HG03135 (cell line): ENCODE measurements at regions not wholly inside any gene's neighbourhood (a gene's known extent, or its start where the extent isn't known, plus 50 kb on each side); places are given as distances from the start of the nearest gene placed in this dataset.

Experiments
- ATAC-seq: cut with Tn5 transposase; IDR thresholded peaks from one replicate; pipeline ENCODE4 v1.9.1; 2021; ENCODE audit warnings: mild to moderate bottlenecking, moderate library complexity; ENCODE audit not compliant: unreplicated experiment

DNA sequence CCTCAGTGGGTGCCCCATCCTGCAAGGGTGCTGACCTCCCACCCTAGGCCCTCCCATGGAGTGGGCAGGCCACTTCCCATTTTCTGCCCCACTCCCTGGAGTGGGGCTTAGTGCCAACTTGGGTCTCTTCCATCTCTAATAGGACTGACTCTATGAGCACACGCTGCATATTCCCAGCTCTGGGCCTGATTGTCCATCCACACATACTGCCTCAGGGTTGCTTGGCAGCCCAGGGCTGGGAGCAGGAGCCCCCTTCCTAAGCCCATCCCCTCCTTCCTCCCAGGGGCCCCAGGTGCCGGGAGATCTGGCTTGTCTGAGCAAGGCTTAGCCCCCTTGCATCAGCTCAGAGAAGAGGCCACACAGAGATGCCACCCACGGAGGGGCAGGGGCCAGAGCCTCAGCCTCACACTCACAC lies 55.1 kb downstream of the PJA1 start:
- no peak for ATAC-seq

DNA sequence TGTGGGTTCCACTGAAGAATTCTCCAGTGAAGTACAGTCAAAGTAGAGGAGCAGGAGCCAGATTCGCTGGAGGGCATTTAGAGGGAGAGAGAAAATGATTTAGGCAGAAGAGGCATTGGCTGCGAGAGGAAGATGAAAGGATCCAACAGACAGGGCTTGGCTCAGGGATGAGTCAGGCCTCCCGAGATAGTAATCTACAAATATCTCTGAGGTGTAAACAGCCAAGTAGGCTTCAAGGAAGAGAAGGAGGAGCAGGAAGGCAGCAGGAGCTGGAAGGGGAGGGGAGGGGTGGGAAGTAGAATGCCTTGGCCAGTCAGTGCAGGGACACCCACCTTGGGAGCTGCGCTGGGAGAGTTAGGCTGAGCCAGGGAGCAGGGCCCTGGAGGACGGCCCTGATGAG lies 55.5 kb downstream of the PJA1 start:
- no peak for ATAC-seq

DNA sequence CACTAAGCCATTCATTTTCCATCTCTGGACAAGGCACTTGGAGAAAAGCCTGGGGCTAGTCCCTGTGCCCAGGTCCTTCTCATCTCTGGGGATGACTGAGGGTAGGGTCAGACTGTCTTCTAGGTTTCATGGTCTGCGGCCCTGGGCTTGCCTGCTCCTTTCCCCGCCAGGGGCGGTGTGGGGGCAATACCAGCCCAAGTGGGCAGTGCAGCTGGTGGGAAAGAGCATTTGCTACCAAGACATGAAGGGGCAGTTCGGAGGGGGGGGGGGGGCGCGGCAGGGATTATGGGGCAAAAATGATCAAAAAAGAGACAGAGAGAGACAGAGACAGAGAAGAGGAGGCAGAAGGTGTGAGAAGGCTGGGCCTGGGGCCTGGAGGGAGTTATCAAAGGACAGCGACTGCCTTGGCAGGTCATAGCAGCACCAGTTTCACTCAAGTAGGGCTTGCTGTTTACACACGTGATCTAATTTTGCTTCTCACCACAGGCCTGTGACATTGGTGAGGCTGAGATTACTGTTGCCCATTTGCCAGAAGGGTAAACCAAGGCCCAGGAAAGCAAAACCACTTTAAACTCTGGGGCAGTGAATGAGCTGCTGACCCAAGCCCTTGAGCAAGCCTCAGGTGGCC lies 56.1 kb downstream of the PJA1 start:
- ATAC-seq, result no peak

DNA sequence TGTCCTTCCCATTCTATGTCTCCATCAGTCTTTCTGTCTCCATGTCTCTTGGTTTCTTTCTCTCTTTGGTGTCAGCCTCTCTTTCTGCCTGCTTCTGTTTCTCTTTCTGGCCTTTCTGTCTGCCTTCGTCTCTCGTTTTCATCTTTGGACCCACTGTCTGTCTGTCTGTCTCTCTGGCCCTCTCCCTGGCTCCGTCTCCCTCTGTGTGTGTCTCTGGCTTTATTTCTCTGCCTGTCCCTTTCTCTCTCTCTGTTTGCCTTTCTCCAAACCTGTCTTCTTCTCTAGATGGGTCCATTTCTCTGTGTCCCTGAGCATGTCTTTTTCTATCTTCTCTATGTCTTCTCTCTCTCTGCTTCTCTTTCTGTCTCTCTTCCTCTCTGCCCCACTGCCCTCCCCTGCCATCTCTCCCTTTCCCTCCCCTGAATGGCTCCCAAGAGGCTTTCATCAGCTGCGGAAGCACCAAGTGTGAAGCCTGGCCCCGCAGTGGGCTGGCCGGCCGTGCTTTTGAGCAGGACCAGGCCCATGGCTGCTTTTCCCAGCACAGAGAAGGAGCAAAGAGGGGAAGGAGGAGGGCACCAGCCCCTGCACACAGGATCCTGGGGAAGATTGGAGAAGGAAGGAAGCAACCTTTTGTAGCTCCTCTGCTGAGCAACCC lies 57.4 kb downstream of the PJA1 start:
- no peak for ATAC-seq

DNA sequence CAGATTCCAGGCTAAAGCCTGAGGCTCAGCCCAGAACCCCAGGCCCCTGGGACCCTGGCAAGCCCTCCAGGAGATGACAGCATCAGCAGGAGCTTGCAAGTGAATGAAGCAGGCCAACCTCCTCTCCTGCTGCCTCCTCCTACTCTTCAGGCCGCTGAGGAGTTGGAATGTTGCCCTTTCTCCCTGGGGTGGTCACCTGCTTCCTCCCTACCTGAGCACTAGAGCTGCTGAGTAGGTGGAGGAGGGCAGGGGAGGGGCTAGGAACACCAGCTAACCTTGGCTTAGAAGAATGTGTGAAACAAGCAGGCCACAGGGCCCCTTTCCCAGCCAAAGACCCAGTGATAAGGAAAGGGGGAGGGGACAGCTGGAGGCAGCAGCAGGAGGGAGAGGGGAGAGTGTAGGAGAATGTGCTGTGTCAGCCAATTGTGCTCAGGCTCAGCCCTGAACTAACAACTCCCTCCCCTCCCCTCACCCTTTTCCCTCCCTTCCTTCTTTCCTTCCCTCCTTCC lies 58.0 kb downstream of the PJA1 start:
- ATAC-seq, result no peak

DNA sequence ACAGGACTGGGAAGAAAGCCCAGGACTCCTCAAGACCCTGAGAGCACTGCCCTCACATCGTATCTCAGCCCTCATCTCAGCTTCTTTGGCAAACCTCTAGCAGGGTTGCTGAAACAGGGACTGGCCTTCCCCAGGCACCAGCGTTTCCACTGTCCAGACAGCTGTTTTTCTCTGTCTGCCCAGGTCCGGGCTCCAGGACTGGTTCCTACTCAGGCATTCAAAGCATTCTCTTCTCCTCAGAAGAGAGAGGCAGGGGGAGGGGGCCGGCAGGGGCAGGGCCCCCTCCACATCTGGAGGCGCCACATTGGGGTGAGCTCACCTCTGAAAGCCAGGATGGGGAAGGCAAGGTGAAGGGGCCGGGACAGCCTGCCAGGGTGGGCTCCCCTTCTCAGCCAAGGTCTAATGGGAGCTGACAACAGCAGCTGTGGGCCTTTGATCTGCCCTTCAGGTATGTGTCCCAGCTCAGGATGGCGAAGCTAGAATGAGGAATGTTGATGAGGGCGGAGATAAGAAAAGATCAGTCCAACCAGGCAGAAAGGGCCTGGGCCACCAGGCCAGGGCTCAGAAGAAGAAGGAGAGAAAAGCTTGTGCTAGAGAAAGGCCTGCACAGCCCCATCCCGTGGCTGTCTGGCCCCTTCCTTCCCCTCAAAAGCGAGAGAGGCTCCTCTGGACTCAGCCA lies 60.4 kb downstream of the PJA1 start:
- no peak for ATAC-seq

DNA sequence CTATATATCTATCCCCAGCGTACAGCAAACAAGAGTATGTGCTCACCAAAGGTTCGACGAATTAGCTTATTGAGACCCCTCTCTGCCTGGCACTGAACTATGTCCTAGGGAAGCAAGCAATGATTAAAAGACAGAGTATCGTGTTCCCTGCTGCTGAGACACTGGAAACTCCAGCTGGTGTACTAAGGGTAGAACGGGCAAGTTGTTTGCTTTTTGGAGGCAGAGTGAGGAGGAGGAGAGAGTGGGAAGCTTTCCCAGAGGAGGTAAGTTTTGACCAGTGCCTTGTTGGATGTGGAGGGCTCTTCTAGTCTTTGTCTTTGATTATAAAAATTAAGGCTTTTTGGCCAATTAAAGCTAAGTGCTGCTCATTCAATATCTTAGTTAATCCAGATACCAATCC lies 61.7 kb downstream of the PJA1 start:
- no peak for ATAC-seq

DNA sequence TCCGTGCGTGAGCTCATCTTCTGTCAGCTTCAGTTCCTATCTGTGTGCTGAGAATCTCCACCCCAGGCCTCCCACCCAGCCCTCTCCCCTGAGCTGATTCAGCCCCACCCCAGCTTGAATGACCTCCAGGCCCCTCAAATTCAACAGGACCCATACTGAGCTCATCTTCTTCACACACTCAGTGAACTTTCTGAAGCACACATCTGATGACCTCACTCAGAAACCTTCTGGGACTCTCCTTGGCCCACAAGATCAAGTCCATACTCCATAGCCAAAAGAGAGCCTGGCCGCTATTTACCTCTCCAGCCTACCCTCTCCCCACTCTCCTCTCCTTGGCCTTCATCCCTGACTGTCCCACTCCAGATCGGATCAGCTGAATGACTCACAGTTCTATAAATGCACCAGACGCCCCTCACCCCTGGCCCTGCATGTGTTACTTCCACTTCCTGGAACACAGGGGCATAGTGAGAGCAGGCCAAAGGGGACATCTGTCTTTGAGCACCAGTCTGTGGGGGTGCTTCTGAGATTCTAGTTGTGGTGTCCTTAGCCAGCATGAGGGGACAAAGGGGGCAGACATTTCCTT lies 62.5 kb downstream of the PJA1 start:
- ATAC-seq, result no peak

DNA sequence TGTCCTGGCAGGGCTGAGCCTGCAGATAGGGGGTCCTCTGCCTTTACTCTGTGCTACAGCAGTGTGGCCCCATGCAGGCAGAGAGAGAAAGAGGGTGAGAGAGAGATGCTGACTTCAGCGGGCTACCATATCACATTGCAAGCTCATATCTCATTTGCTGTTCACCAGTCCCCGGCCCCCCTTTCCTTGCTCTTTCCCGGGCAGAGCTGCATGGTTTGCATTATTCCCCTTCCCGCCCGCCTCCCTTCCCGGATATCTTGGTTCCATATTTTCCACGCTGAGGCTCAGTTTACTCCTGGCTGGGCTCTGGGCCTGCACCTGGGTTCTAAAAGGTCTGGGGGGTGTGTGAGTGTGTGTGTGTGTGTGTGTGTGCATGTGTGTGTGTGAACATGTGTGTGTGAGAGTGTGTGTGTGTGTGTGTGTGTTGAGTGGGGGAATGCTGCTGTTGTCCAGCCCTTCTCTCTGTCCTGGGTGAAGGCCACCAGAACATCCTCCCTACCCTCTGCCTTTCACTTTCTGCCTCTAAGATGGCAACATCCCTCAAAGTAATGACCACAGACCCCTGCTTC lies 63.5 kb downstream of the PJA1 start:
- ATAC-seq, result no peak

DNA sequence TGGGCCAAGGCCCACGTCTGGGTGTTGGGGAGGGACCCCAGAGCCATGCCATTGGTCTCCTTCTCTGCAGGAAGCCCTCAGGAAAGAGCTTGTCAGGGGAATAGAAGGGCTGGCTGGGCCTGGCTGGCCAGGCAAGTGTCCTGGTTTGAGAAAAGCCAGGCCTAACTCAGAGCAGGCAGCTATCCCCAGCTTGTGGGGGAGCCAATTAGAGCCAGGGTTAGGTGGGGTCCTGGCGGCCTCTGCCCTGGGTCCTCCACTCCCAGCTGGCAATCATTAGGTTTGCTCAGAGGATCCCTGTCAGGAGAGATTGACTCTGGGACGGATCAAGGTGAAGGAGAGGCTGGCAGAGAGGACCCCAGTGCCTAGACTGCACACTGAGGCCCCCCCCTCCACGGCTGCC lies 64.8 kb downstream of the PJA1 start:
- ATAC-seq, result no peak

DNA sequence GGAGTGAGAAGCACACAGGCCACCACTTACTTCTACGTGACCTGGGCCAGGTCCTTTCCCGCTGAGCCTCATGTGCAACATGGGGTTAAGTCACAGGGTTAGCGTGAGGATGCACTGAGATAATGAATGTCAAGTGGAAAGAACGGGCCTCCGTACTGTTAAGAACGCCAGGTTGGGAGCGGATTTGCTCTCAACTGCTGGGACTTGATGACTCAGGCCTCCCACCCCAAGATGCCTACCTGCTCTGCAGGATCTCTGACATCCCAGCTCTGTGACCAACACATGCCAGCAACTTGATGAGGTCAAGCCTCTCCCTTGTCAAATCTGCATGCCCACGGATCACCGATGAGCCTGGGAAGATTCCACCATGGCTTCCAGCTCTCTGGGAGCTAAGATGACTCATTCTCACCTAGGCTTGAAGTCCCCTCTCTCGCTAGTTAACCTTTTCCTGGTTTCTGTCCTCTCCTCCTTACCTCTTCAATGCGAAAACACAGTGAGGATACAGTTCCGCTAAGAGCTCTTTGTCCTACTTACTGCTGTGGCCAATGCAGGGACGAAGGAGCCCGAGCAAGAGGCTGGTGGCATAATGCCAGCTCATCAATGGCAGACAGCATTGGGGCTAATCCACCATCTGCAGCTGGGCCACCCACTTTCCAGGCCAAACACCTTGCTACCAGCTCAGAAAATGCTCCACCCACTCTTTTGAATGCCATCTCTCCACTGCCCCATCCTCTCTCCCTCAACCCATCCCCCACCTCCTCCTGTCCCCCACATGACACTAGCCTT lies 67.6 kb downstream of the PJA1 start:
- ATAC-seq, result no peak

DNA sequence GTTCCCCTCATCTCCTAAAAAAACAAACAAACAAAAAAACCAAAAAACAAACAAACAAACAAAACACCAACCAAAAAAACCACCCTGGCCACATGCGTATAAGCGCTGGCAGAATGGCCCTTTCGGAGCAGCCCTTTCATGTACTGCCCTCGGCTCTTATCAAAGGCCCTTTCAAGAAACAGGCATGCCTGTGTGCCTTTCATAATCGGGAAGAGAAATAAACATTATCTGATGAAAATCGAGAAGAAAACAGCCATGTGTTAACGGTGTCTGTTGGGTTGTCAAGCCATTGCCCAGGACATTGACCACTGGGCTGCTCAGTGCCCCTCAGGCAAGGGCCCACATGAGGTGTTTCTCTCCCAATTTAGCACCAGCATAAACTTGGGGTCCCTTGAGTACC lies 68.3 kb downstream of the PJA1 start:
- no peak for ATAC-seq

DNA sequence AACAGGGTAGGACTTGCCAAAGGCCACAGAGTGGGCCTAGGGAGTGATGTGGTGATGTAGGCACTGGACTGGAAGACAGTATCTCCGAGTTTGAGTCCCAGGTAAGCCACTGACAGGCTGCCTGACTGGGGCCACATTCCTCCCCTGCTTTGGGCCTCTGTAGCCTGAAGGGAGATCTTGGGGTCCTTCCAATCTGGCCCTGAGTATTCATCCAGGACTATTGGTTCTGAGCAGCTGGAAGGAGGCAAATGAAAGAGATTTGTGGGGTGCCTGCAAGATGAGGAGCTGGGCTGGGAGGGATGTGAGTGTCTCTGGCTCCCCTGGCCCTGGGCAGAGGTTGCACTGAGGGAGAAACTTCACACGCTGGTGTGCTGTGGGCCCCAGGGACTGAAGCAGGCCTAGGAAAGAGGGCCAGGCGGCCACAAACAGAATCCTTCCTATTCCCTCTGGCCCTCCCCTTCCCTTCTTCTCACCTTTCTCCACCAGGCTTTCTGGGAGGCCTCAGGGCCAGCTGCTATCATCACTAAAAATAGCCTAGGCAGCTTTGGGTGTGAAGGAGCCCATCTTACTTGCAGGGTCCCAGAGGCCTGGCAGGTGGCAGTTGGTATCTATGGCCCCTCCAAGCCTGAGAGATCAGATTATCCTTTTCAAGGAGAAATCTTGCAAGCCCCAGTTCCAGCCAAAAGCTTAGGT lies 70.1 kb downstream of the PJA1 start:
- no peak for ATAC-seq

DNA sequence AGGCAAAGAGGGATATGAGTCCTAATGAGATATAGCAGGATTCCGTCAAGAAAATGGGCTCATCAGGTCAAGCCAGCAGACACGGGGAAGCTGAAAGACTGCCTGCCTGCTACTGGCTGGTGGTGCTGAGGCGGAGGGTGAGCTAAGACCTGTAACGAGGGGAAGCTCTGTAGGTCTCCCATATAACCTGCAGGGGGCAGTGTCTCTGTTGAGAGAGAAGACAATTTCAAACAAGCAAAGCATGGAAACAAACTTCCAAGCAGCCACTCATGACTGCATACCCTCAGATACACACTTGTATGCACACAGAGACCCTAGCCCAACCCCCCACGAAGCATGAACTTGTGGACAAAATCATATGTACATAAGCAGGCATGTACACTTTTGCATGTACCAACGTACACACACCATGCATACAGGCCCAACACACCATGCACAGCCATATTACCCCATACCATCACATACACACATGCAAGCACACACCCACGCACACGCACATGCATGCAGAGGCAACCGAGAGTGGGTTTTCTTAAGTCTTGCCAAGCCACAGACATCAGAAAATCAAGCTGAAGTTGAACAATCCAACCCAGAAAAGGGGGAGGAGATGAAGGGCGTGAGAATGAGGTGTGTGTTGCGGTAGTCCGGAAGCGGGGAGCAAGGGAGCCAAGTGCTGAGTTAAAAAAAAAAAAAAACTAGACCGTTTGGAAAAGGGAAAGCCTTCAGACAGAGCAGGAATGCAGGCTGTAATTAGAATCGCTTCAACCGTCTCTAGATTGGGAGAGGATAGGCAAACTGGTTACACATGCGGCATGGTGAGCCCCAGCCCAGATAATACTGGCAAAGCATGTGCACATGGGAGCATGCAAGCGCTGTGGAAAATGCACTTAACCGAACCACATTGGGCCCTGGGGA lies 71.0 kb downstream of the PJA1 start:
- ATAC-seq, result no peak

DNA sequence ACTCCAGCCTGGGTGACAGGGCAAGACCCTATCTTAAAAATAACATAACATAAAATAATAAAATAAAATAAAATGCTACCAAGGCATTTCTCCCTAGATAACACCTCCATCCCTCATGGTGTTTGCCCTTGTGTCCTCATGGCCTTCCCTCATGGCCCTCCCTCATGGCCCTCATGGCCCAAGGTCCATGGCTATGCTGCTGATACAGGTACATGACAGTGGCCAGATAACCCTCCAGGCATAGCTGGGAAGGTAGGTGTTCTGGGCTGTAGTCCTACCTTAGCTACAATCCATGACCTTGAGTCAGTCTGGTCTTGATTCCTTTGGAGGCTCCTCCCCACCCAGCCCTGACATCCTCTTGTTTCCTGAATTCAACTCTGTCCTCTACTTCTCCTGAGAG lies 75.2 kb downstream of the PJA1 start:
- no peak for ATAC-seq

DNA sequence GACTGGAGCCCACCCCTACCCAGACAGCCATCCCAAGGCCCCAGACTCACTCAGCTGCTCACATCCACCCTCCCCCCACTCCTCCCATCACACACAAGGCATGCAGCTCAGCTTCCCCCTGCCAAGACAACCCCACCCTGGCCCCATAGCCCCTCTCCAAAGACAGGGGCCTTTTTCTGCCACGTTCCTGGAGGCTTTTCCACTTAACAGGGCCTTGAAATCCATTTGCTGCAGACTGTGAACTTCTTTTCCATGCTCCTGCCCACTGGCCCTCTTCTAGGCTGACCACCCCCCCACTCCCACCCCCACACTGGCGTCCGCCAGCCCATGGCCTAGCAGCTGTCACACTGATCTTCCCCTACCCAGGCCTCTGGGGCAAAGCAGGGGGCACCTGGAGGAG lies 76.0 kb downstream of the PJA1 start:
- ATAC-seq, result no peak

DNA sequence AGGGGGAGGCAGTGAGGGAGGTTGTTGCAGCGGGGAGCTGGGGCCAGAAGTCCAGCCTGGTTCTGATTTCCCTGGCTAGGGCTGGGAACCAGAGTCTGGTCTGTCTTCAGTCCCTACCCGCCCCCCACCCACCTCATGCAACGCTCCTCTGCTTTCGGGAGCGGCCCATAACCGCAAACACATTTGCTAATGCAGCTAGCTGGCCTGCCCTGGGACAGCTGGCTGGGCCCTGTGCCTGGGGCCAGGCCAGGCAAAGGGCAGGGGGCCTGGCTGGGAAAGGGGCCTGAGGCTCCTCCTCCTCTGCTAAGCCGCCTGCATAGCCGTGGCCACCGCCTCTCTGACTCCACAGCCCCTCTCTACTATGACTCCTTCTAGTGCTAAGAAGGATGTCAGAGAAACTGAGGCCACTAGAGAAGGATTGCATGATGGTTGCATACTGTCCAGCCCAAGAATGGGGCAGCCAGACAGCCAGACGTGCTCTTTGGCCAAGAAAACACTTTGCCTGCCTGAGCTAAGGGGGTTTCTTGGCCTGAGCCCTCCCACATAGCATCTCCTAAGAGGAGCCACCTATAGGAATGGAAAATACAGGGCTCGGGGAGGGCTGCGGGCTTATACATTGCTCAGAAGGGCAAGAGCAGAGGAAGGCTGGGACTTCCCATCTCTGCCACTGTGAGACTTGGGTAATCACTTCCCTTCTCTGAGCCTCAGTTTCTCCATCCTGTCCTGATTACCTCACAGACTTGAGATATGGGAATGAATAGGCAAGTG lies 76.9 kb downstream of the PJA1 start:
- ATAC-seq, result no peak

DNA sequence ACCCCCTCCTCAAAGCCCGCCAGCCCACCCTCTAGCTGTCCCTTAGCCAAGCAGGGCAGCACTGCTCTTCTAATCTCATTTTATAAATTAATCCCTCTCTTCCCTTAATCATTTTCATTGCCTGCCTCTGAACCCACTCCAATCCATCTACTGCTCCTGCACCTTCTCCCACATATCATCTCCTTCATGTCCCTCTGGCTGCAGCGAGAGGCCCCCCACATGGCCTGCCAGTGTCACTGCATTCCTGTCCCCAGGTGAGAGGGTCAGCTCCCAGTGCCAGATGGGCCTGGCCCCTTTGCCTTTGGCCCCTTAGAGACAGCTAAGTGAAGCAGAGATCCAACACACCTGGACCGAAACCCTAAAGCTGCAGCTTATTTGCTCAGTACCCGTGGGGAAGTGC lies 79.4 kb downstream of the PJA1 start:
- ATAC-seq, result no peak
